ENCODE measurements at regions not wholly inside any gene's neighbourhood (a gene's known extent, or its start where the extent isn't known, plus 50 kb on each side); places are given as distances from the start of the nearest gene placed in this dataset.

- no peak for TF ChIP-seq CTCF (conservative IDR thresholded peaks at IDR 0.05 in 1 of 2, IDR thresholded peaks at IDR 0.05 in 1 of 2; ENCODE audit: low read depth in 1 of 2, low read length in 2 of 2)
- TF ChIP-seq EZH2 (IDR thresholded peaks at IDR 0.05; ENCODE audit: low read length, missing control alignments) = no peak
Measured at GRCh38 chr16:73205153-73205886, 157.4 kb upstream of the ZFHX3 start.

Measured in fibroblast of lung (primary cell).